Ovary (tissue), 3 donors: ENCODE measurements at regions not wholly inside any gene's neighbourhood (a gene's known extent, or its start where the extent isn't known, plus 50 kb on each side); places are given as distances from the start of the nearest gene placed in this dataset.

Experiments used
- EP300 ChIP-seq: sonication (generic); formaldehyde crosslinking; IDR thresholded peaks from one replicate; pipeline ENCODE4 v1.6.1; 2017; ENCODE audit warnings: antibody characterized with exemption
- POLR2A ChIP-seq: fragments of 450-650 bp; IDR thresholded peaks from one replicate; pipeline ENCODE4 v1.6.1; 2017; ENCODE audit warnings: antibody characterized with exemption, mild to moderate bottlenecking, moderate library complexity
- TF ChIP-seq, protein P1 (sequence below), 3 donors: fragments of 450-650 bp in 2 of 3; fragments of 200-600 bp in 1 of 3; IDR thresholded peaks; one replicate each; pipeline versions ENCODE4 v1.5.1 to v1.8.0; 2016 to 2022; ENCODE audit warnings: antibody characterized with exemption in 3 of 3, mild to moderate bottlenecking in 1 of 3
- donor health status: DM: no; HTN: no; CAD: no.

DNA sequence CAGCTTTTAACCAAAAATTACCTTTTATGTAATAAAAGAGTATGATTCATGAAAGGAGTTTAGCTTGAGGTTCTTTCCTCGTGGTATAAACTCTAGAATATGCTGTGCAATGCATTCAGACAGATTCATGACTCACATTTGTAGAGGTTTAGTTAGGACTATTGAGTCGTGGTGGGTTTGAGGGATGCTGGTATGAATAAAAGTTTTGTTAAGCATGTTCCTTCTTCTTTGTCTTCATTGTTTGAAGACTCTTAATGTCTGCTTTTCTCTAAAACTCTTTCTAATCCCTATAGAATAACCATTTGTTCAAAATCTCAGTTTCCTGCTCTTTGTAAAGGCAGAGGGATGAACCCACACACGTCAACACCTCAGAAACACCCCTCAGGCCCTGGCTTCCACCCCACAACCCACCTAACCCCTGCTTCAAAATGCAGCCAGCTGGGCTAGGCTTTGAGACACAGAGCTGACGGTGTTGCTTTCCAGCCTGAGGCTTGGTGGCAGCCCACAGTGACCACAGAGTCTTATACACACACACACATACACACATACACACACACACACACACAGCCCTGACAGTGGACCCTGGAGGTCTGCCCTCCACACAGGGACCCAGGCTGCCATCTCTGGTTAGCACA lies 69.0 kb upstream of the IRX1 start:
- TF ChIP-seq, protein P1, sequence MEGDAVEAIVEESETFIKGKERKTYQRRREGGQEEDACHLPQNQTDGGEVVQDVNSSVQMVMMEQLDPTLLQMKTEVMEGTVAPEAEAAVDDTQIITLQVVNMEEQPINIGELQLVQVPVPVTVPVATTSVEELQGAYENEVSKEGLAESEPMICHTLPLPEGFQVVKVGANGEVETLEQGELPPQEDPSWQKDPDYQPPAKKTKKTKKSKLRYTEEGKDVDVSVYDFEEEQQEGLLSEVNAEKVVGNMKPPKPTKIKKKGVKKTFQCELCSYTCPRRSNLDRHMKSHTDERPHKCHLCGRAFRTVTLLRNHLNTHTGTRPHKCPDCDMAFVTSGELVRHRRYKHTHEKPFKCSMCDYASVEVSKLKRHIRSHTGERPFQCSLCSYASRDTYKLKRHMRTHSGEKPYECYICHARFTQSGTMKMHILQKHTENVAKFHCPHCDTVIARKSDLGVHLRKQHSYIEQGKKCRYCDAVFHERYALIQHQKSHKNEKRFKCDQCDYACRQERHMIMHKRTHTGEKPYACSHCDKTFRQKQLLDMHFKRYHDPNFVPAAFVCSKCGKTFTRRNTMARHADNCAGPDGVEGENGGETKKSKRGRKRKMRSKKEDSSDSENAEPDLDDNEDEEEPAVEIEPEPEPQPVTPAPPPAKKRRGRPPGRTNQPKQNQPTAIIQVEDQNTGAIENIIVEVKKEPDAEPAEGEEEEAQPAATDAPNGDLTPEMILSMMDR (IDR thresholded peaks at IDR 0.05), result no peak
- TF ChIP-seq POLR2A (no peak), EP300 (no peak)
